ENCODE measurements at regions not wholly inside any gene's neighbourhood (a gene's known extent, or its start where the extent isn't known, plus 50 kb on each side); places are given as distances from the start of the nearest gene placed in this dataset.
A peak's percentile ranks its signal among the peaks of the same experiment; 100 is the strongest.

DNA sequence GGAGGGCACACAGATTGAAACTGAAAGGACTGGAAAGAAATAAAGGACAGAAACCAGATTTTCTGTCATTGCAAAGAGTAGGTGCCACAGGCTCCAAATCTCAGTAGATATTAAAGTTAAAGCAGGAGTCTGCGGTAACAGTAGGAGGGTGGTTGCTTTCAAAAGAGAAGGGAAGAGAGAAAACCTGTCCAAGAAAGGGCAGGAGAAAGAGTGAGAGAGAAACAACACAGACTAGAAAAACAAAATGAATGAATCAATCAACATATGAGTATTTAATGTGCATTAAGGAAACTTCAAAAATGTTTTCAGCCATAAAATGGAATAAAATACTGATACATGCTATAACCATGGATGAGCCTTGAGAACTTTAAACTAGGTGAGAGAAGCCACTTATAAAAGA is 143.1 kb upstream of the CTAGE1 start:
- Histone ChIP-seq H3K27ac (peak overlapping the region; percentile 92 to 98), H3K4me3 (peak overlapping the region; percentile 80)
- TF ChIP-seq, protein P1, sequence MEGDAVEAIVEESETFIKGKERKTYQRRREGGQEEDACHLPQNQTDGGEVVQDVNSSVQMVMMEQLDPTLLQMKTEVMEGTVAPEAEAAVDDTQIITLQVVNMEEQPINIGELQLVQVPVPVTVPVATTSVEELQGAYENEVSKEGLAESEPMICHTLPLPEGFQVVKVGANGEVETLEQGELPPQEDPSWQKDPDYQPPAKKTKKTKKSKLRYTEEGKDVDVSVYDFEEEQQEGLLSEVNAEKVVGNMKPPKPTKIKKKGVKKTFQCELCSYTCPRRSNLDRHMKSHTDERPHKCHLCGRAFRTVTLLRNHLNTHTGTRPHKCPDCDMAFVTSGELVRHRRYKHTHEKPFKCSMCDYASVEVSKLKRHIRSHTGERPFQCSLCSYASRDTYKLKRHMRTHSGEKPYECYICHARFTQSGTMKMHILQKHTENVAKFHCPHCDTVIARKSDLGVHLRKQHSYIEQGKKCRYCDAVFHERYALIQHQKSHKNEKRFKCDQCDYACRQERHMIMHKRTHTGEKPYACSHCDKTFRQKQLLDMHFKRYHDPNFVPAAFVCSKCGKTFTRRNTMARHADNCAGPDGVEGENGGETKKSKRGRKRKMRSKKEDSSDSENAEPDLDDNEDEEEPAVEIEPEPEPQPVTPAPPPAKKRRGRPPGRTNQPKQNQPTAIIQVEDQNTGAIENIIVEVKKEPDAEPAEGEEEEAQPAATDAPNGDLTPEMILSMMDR (IDR thresholded peaks at IDR 0.05): no peak
- no peak for DNase-seq (ENCODE audit: low spot score)

DNA sequence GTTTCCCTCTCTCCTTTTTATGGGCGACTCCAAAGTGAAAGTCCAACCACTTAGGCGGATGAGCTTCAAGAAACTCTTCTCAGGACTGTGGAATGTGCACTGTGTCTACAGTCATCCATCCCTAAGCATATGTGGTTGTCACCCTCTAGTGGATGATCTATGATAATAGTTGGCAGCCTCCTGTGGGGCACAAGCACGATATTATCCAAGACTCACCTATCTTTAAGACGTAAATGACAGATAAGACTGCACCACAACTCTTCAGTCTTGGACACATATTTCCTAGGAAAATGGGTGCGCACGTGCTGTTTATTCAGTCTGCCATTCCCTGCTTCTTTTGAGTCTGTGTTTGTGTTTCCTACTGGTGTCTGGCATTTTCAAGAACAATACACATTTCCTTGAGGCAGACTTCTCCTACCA is 145.5 kb upstream of the CTAGE1 start:
- TF ChIP-seq, protein P1 (IDR thresholded peaks at IDR 0.05): peak; percentile 48
- peak overlapping the region; percentile 72 to 92 for H3K27ac ChIP-seq
- peak overlapping the region; percentile 39 for H3K4me3 ChIP-seq
- no peak for DNase-seq (ENCODE audit: low spot score)

DNA sequence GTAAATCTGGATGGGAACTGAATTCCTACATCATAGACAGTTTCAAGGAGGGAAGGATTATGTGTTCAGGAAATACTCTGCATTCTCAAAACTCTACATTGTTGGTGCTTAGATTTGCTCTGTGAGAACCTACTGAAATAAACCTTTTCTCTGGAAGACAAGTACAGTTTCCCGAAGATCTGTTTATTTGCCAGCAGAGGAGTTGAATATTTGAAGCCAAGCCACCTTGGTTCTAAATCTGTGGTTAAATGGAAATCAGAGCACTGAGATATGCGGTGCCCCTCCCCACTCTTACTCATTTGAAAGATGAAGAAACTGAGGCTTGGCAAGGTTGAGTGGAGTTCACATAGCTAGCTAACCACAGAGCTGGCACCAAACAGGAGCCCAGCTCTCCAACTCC is 146.3 kb upstream of the CTAGE1 start:
- Histone ChIP-seq H3K4me3 (no peak overlapping the region), H3K27ac (peak overlapping the region; percentile 72 to 92)
- TF ChIP-seq, protein P1 (IDR thresholded peaks at IDR 0.05): no peak
- DNase-seq (ENCODE audit: low spot score): no peak

DNA sequence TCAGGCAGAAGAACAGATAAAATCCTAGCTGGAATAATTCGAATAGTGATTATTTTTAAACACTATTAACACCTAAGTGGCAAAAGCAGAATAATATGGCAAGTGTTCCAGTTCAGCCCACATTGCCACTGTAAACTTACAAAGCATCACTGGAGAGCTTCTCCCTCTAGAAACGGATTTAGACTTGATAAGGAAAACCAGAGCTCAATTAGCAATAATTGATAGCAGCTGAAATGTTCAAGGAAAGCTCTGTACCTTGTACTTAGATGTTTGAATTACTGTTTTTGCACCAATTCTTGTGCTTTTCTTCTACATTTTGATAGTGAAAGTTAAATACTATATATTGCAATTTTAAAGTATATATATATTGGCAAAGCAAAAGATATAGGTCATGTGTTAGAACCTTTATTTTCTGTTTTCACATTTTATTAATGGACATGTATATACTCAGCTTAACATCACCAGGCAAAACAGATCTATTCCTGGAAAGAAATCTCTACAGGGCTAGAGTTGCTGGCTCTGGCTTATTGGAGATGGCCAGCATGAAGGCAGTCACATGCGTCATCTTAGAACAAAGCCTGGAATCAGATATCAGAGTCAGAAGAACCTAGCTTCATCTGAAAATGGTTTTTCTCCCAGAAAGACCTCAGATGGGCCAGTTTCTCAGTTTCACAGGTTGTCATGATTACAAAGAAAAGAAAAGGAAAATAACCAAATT is 149.1 kb upstream of the CTAGE1 start:
- no peak overlapping the region for H3K4me3 ChIP-seq
- DNase-seq (ENCODE audit: low spot score): no peak
- H3K27ac ChIP-seq: no peak overlapping the region
- TF ChIP-seq, protein P1 (IDR thresholded peaks at IDR 0.05): no peak

DNA sequence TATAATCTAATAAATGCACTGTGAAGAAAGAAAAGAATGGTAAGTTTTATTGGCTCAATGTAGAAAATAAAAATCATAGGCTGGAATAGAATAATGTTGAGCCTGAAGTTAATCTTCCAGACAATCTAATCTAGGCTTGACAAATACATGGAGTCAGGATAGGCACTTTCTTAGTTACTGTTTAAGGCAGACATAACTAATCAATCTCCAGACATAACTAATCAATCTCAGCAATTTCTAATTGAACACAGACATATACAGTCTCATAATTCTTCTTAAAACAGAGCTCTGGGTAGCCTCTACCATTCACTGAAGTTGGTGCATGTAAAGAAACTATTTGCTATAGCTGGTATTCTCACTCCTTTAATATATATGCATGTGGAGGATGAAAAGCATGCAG is 150.1 kb upstream of the CTAGE1 start:
- DNase-seq (ENCODE audit: low spot score): no peak
- TF ChIP-seq, protein P1 (IDR thresholded peaks at IDR 0.05): no peak
- Histone ChIP-seq H3K4me3 (no peak overlapping the region), H3K27ac (no peak overlapping the region)

DNA sequence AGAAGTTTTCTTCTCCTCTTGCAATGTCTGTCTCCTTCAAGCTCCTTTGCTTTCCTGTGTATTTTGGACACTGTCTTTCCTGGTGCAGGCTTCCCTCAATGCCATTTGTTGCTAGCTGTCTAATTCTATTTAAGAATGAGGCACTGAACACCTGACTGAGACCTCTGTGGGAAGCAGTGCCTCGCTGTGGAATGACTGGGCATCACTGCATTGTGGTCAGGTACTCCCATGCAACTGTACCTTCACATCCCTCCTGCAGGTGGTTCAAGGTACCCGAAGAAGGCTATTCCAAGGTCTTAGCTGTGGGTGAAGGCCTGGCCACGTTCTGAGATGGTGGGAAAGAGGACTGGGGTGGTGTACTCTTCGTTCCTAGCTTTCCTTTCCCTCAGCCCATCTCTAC is 152.8 kb upstream of the CTAGE1 start:
- DNase-seq (ENCODE audit: low spot score): no peak
- no peak overlapping the region for H3K27ac ChIP-seq
- TF ChIP-seq, protein P1 (IDR thresholded peaks at IDR 0.05): no peak
- no peak overlapping the region for H3K4me3 ChIP-seq

DNA sequence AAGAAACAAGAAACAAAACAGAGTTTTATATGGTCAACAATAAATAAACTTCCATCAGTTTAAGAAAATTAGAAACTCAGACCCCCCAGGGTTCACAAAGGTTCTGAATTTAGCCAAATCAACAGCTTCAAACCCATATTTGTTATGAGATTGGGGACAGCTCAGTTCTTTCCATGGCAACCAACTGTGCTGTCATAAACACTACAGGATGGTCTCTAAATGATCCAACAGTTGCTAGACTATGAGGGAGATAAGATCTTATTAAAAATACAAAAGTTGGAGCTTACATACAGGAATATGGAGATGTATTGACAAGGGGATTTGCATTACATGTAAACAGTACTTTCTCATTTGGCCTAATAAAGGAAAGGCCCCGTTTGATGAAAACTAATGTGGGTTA is 154.6 kb upstream of the CTAGE1 start:
- no peak for DNase-seq (ENCODE audit: low spot score)
- TF ChIP-seq, protein P1 (IDR thresholded peaks at IDR 0.05): no peak
- Histone ChIP-seq H3K27ac (no peak overlapping the region), H3K4me3 (no peak overlapping the region)

Measured in coronary artery (tissue), 2 donors.